Astrocyte (in vitro differentiated cells and primary cell): ENCODE measurements at regions not wholly inside any gene's neighbourhood (a gene's known extent, or its start where the extent isn't known, plus 50 kb on each side); places are given as distances from the start of the nearest gene placed in this dataset.

Source experiments
- DNase-seq: peaks from one replicate; pipeline ENCODE4 v3.0.0-alpha.2; 2010; ENCODE audit warnings: low read depth
- FAIRE-seq: peaks from 2 replicates; lab custom pipeline; 2011; peaks lifted over from hg19 to GRCh38; lab: Jason Lieb, UNC
- H2AFZ ChIP-seq: 2 replicates; pipeline ENCODE4 v1.6.0; 2012; ENCODE audit warnings: low read depth, low read length, inconsistent platforms
- H3K27ac ChIP-seq: 2 replicates; pipeline ENCODE4 v1.5.1; 2011; ENCODE audit warnings: low read depth, low read length, inconsistent platforms
- H3K27me3 ChIP-seq: 2 replicates; pipeline ENCODE4 v1.6.0; 2011; ENCODE audit warnings: low read length, inconsistent platforms; ENCODE audit not compliant: insufficient read depth
- H3K36me3 ChIP-seq: 2 replicates; pipeline ENCODE4 v1.5.1; 2011; ENCODE audit warnings: low read length, inconsistent platforms; ENCODE audit not compliant: insufficient read depth
- H3K4me1 ChIP-seq: 2 replicates; pipeline ENCODE4 v1.5.1; 2011; ENCODE audit warnings: low read length, inconsistent platforms; ENCODE audit not compliant: insufficient read depth
- H3K4me2 ChIP-seq: 2 replicates; pipeline ENCODE4 v1.6.0; 2012; ENCODE audit warnings: low read length, inconsistent platforms
- H3K4me3 ChIP-seq: 2 replicates; pipeline ENCODE4 v1.5.1; 2011; ENCODE audit warnings: low read depth, mild to moderate bottlenecking, low read length, inconsistent platforms; ENCODE audit not compliant: insufficient read depth
- H3K79me2 ChIP-seq: 2 replicates; pipeline ENCODE4 v1.6.0; 2012; ENCODE audit warnings: mild to moderate bottlenecking, low read length, inconsistent platforms; ENCODE audit not compliant: insufficient read depth
- H3K9ac ChIP-seq: 2 replicates; pipeline ENCODE4 v1.6.0; 2012; ENCODE audit warnings: mild to moderate bottlenecking, low read length, inconsistent platforms
- H3K9me3 ChIP-seq: 2 replicates; pipeline ENCODE4 v1.5.1; 2012; ENCODE audit warnings: low read depth, mild to moderate bottlenecking, low read length, inconsistent platforms; ENCODE audit not compliant: insufficient read depth
- H4K20me1 ChIP-seq: 2 replicates; pipeline ENCODE4 v1.6.0; 2012; ENCODE audit warnings: low read length, inconsistent platforms; ENCODE audit not compliant: insufficient read depth
- H3K27ac Mint-ChIP-seq: one replicate; pipeline ENCODE4 v1.8.0; 2021; ENCODE audit warnings: mild to moderate bottlenecking, mixed read lengths; ENCODE audit not compliant: unreplicated experiment
- H3K27me3 Mint-ChIP-seq: one replicate; pipeline ENCODE4 v1.8.0; 2021; ENCODE audit warnings: low read depth, mixed read lengths; ENCODE audit not compliant: unreplicated experiment
- H3K36me3 Mint-ChIP-seq: one replicate; pipeline ENCODE4 v1.8.0; 2021; ENCODE audit warnings: low read depth, mixed read lengths; ENCODE audit not compliant: unreplicated experiment
- H3K4me1 Mint-ChIP-seq: one replicate; pipeline ENCODE4 v1.8.0; 2021; ENCODE audit warnings: low read depth, mixed read lengths; ENCODE audit not compliant: unreplicated experiment
- H3K4me3 Mint-ChIP-seq: one replicate; pipeline ENCODE4 v1.8.0; 2021; ENCODE audit warnings: mild to moderate bottlenecking, moderate library complexity, mixed read lengths; ENCODE audit not compliant: unreplicated experiment
- H3K9me3 Mint-ChIP-seq: one replicate; pipeline ENCODE4 v1.8.0; 2021; ENCODE audit warnings: mild to moderate bottlenecking, mixed read lengths; ENCODE audit not compliant: unreplicated experiment
- CTCF ChIP-seq: IDR thresholded peaks from 2 replicates; pipeline ENCODE4 v1.5.1; 2011; ENCODE audit warnings: low read depth, mild to moderate bottlenecking, inconsistent platforms, low read length, moderate library complexity; ENCODE audit not compliant: insufficient read depth
- EZH2 ChIP-seq: IDR thresholded peaks from 2 replicates; pipeline ENCODE4 v1.6.1; 2012; ENCODE audit warnings: mild to moderate bottlenecking, low read length, inconsistent platforms; ENCODE audit not compliant: insufficient read depth

GRCh38 chr5:31027721-31028120 is 165.8 kb upstream of the CDH6 start:
- Histone ChIP-seq H3K4me3 (no peak overlapping the region), H3K4me2 (no peak overlapping the region), H3K27ac (no peak overlapping the region), H3K9me3 (no peaks in the 10 kb centered on the region), H3K4me1 (peaks cover 10% of the 10 kb centered on the region), H3K36me3 (no peaks in the 10 kb centered on the region), H3K9ac (no peak overlapping the region), H3K27me3 (no peaks in the 10 kb centered on the region), H4K20me1 (no peaks in the 10 kb centered on the region), H3K79me2 (no peaks in the 10 kb centered on the region), H2AFZ (no peak overlapping the region)
- H3K27me3 Mint-ChIP-seq, result no peaks in the 10 kb centered on the region
- no peaks in the 10 kb centered on the region for H3K9me3 Mint-ChIP-seq
- H3K27ac Mint-ChIP-seq, result no peak overlapping the region
- TF ChIP-seq CTCF, result no peak
- no peak for TF ChIP-seq EZH2
- DNase-seq (no peak), FAIRE-seq (no peak)
- peaks cover 10% of the 10 kb centered on the region for H3K4me1 Mint-ChIP-seq
- H3K36me3 Mint-ChIP-seq, result peaks cover 1% of the 10 kb centered on the region
- H3K4me3 Mint-ChIP-seq, result no peak overlapping the region

GRCh38 chr5:31023105-31023504 is 170.4 kb upstream of the CDH6 start:
- peaks cover 17% of the 10 kb centered on the region for H3K4me1 ChIP-seq
- Mint-ChIP-seq H3K4me3 (no peak overlapping the region), H3K9me3 (no peaks in the 10 kb centered on the region), H3K36me3 (no peaks in the 10 kb centered on the region), H3K27ac (no peak overlapping the region), H3K4me1 (peaks cover 24% of the 10 kb centered on the region), H3K27me3 (no peaks in the 10 kb centered on the region)
- no peaks in the 10 kb centered on the region for H3K9me3 ChIP-seq
- no peak overlapping the region for H2AFZ ChIP-seq
- H3K27me3 ChIP-seq, result no peaks in the 10 kb centered on the region
- peak overlapping the region; percentile 75 for H3K27ac ChIP-seq
- TF ChIP-seq CTCF (no peak), EZH2 (no peak)
- H3K36me3 ChIP-seq, result no peaks in the 10 kb centered on the region
- no peaks in the 10 kb centered on the region for H3K79me2 ChIP-seq
- no peak overlapping the region for H3K4me3 ChIP-seq
- peak overlapping the region; percentile 13 for H3K9ac ChIP-seq
- H4K20me1 ChIP-seq, result no peaks in the 10 kb centered on the region
- peak; percentile 54 for FAIRE-seq
- peak; percentile 95 for DNase-seq
- peak overlapping the region; percentile 32 for H3K4me2 ChIP-seq

GRCh38 chr5:31021181-31021624 is 172.3 kb upstream of the CDH6 start:
- peak; percentile 81 for FAIRE-seq
- no peaks in the 10 kb centered on the region for H3K9me3 ChIP-seq

More at GRCh38 chr5:31021181-31021624, 172.3 kb upstream of the CDH6 start:
- H3K27ac ChIP-seq, result peak overlapping the region; percentile 44
- H3K4me1 ChIP-seq, result peaks cover 17% of the 10 kb centered on the region
- no peak overlapping the region for H3K9ac ChIP-seq
- H4K20me1 ChIP-seq, result no peaks in the 10 kb centered on the region
- Mint-ChIP-seq H3K4me1 (peaks cover 24% of the 10 kb centered on the region), H3K9me3 (peaks cover 5% of the 10 kb centered on the region), H3K27ac (peak overlapping the region; percentile 58), H3K27me3 (no peaks in the 10 kb centered on the region), H3K36me3 (no peaks in the 10 kb centered on the region), H3K4me3 (no peak overlapping the region)
- DNase-seq, result peak; percentile 87
- no peaks in the 10 kb centered on the region for H3K79me2 ChIP-seq
- H3K4me3 ChIP-seq, result no peak overlapping the region
- H3K4me2 ChIP-seq, result peak overlapping the region; percentile 41
- no peak overlapping the region for H2AFZ ChIP-seq
- no peaks in the 10 kb centered on the region for H3K27me3 ChIP-seq
- TF ChIP-seq EZH2, result no peak
- TF ChIP-seq CTCF, result no peak
- H3K36me3 ChIP-seq, result no peaks in the 10 kb centered on the region
